ENCODE measurements at regions not wholly inside any gene's neighbourhood (a gene's known extent, or its start where the extent isn't known, plus 50 kb on each side); places are given as distances from the start of the nearest gene placed in this dataset.

DNA sequence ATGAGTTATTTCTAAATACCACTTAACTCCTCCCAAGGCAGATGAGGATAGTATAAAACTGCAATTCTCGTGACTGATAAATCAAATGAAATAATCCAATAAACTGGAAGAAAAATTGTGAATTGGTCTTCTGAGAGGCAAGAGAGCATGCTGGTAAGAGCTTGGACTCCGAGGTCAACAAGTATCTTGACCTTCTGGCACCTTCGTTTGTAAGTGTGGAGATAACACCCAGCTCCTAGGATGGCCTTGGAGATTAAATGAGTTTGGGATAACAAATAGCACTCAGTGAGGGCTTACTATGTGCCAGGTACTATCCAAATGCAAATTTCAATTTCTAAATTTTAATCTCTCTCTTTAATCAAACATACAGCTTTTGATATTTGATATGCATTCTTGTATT is 866.3 kb upstream of the WWC1 start:
- TF ChIP-seq CTCF (IDR thresholded peaks at IDR 0.05; ENCODE audit: poor library complexity) (no peak), EZH2 (IDR thresholded peaks at IDR 0.05; ENCODE audit: borderline replicate concordance) (no peak)

Data from hepatocyte (in vitro differentiated cells).